GM23248 (cell line): ENCODE measurements at regions not wholly inside any gene's neighbourhood (a gene's known extent, or its start where the extent isn't known, plus 50 kb on each side); places are given as distances from the start of the nearest gene placed in this dataset.

Experiments used
- EZH2 ChIP-seq: fragments of 200-600 bp; sonication (generic); IDR thresholded peaks from 2 replicates; pipeline ENCODE4 v1.6.1; 2018; ENCODE audit warnings: antibody characterized with exemption, mild to moderate bottlenecking; ENCODE audit not compliant: insufficient read depth, poor library complexity, severe bottlenecking
- EZH2phosphoT487 ChIP-seq: fragments of 200-600 bp; sonication (generic); IDR thresholded peaks from 2 replicates; pipeline ENCODE4 v1.6.1; 2018; ENCODE audit warnings: antibody characterized with exemption, moderate library complexity, mild to moderate bottlenecking, low read depth; ENCODE audit not compliant: insufficient read depth

DNA sequence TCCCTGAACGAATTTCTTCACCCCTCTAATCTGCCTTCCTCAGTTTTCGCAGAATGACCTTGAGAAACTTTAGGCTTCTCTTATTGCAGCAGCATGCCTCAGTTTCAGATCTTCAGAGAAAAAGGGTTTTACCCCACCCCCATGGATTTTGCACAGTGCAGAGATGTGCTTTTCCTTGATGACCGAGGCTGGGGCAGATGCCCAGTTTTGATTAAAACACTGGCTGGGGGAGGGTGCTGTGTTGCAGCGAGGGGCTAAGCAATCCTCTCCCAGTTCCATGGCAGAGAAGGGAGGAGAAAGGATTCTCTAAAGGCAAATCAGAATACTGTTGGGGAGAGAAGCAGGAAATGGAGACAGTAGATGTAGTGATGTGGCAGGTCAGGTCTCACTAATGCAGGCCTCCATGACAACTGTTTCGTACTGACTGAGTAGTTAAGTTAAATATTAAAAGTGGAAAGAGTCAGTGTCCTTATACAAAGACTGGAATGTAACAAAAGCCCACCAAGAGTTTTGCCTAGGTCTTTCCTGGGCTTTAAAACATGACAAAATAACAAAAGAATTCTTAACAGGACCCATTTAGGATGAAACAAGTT lies 50.8 kb upstream of the PDZD8 start:
- TF ChIP-seq EZH2 (no peak), EZH2phosphoT487 (no peak)
